DND-41 (cell line): ENCODE measurements at regions not wholly inside any gene's neighbourhood (a gene's known extent, or its start where the extent isn't known, plus 50 kb on each side); places are given as distances from the start of the nearest gene placed in this dataset.

Experiments used
- ATAC-seq: fragments of 200-7000 bp; cut with Tn5 transposase; 3 replicates; pipeline ENCODE4 v1.9.1; 2021; ENCODE audit warnings: low read depth; ENCODE audit not compliant: insufficient read depth
- DNase-seq: peaks from one replicate; pipeline ENCODE4 v3.0.0-alpha.2; 2020
- H2AFZ ChIP-seq: 2 replicates; pipeline ENCODE4 v1.6.0; 2012; ENCODE audit warnings: low read depth, low read length
- H3K27ac ChIP-seq: 2 replicates; pipeline ENCODE4 v1.5.1; 2012; ENCODE audit warnings: low read length, inconsistent platforms
- H3K27me3 ChIP-seq: fragments of 200-600 bp; sonication (generic); 2 replicates; pipeline ENCODE4 v1.6.0; 2012; ENCODE audit warnings: low read length, mild to moderate bottlenecking, inconsistent platforms; ENCODE audit not compliant: insufficient read depth, poor library complexity
- H3K36me3 ChIP-seq: 2 replicates; pipeline ENCODE4 v1.5.1; 2012; ENCODE audit warnings: low read length, inconsistent platforms; ENCODE audit not compliant: insufficient read depth
- H3K4me1 ChIP-seq: 2 replicates; pipeline ENCODE4 v1.5.1; 2012; ENCODE audit warnings: mild to moderate bottlenecking, low read length; ENCODE audit not compliant: insufficient read depth
- H3K4me2 ChIP-seq: 2 replicates; pipeline ENCODE4 v1.6.0; 2012; ENCODE audit warnings: mild to moderate bottlenecking, moderate library complexity, low read length, inconsistent platforms; ENCODE audit not compliant: insufficient read depth
- H3K4me3 ChIP-seq, 2 experiments: fragments of 200-600 bp in 1 of 2; shearing (Covaris generic) in 1 of 2; 2 replicates each; pipeline ENCODE4 v1.5.1; 2012 to 2016; ENCODE audit warnings: inconsistent platforms in 2 of 2, low read length in 2 of 2, mild to moderate bottlenecking in 2 of 2, low read depth in 1 of 2, moderate library complexity in 1 of 2
- H3K79me2 ChIP-seq: 2 replicates; pipeline ENCODE4 v1.6.0; 2012; ENCODE audit warnings: low read length, inconsistent platforms; ENCODE audit not compliant: insufficient read depth
- H3K9ac ChIP-seq: 2 replicates; pipeline ENCODE4 v1.6.0; 2012; ENCODE audit warnings: low read depth, mild to moderate bottlenecking, inconsistent platforms, low read length, moderate library complexity
- H3K9me3 ChIP-seq: 2 replicates; pipeline ENCODE4 v1.5.1; 2012; ENCODE audit warnings: low read length, moderate library complexity, mild to moderate bottlenecking, inconsistent platforms; ENCODE audit not compliant: insufficient read depth, severe bottlenecking
- H4K20me1 ChIP-seq: 2 replicates; pipeline ENCODE4 v1.6.0; 2012; ENCODE audit warnings: low read length; ENCODE audit not compliant: insufficient read depth
- CTCF ChIP-seq: IDR thresholded peaks from 2 replicates; pipeline ENCODE4 v1.5.1; 2012; ENCODE audit warnings: borderline replicate concordance, low read length, moderate library complexity, mild to moderate bottlenecking; ENCODE audit not compliant: poor library complexity, severe bottlenecking; ENCODE audit errors: extremely low read depth
- EZH2 ChIP-seq: IDR thresholded peaks from 3 replicates; pipeline ENCODE4 v1.6.1; 2012; ENCODE audit warnings: borderline replicate concordance, low read depth, mild to moderate bottlenecking, moderate library complexity, low read length, inconsistent platforms; ENCODE audit not compliant: severe bottlenecking

- H3K4me2 ChIP-seq: no peak overlapping the region
- ATAC-seq: no peak
Measured at GRCh38 chr1:83794384-83794783, 204.5 kb downstream of the TTLL7 start.

GRCh38 chr1:83791821-83792437 lies 207.0 kb downstream of the TTLL7 start:
- no peak for DNase-seq
- H3K36me3 ChIP-seq: no peaks in the 10 kb centered on the region
- no peak overlapping the region for H3K4me3 ChIP-seq
- H3K9me3 ChIP-seq: no peaks in the 10 kb centered on the region
- H3K4me1 ChIP-seq: no peaks in the 10 kb centered on the region
- H3K9ac ChIP-seq: no peak overlapping the region
- TF ChIP-seq CTCF: no peak
- TF ChIP-seq EZH2: no peak
- H3K27me3 ChIP-seq: no peaks in the 10 kb centered on the region
- no peak overlapping the region for H3K4me2 ChIP-seq
- H2AFZ ChIP-seq: no peak overlapping the region
- no peak overlapping the region for H3K27ac ChIP-seq
- no peaks in the 10 kb centered on the region for H3K79me2 ChIP-seq
- no peak for ATAC-seq
- no peaks in the 10 kb centered on the region for H4K20me1 ChIP-seq

More at GRCh38 chr1:83794384-83794783, 204.5 kb downstream of the TTLL7 start:
- Histone ChIP-seq H3K4me3 (no peak overlapping the region), H3K36me3 (no peaks in the 10 kb centered on the region), H3K27ac (no peak overlapping the region), H3K79me2 (no peaks in the 10 kb centered on the region), H2AFZ (no peak overlapping the region), H3K9ac (no peak overlapping the region), H3K9me3 (no peaks in the 10 kb centered on the region), H4K20me1 (no peaks in the 10 kb centered on the region), H3K27me3 (no peaks in the 10 kb centered on the region), H3K4me1 (no peaks in the 10 kb centered on the region)
- no peak for DNase-seq
- no peak for TF ChIP-seq CTCF
- TF ChIP-seq EZH2: no peak

- Histone ChIP-seq H3K9me3 (no peaks in the 10 kb centered on the region), H3K4me2 (no peak overlapping the region), H3K79me2 (no peaks in the 10 kb centered on the region), H3K27ac (no peak overlapping the region), H4K20me1 (no peaks in the 10 kb centered on the region), H3K4me1 (no peaks in the 10 kb centered on the region), H3K9ac (no peak overlapping the region), H3K27me3 (no peaks in the 10 kb centered on the region), H3K4me3 (no peak overlapping the region), H2AFZ (no peak overlapping the region), H3K36me3 (no peaks in the 10 kb centered on the region)
- no peak for TF ChIP-seq EZH2
- no peak for TF ChIP-seq CTCF
- DNase-seq (no peak), ATAC-seq (no peak)
Measured at GRCh38 chr1:83790446-83790845, 208.5 kb downstream of the TTLL7 start.
